ENCODE measurements at regions not wholly inside any gene's neighbourhood (a gene's known extent, or its start where the extent isn't known, plus 50 kb on each side); places are given as distances from the start of the nearest gene placed in this dataset.
A peak's percentile ranks its signal among the peaks of the same experiment; 100 is the strongest.
"Not testable (repeated sequence)": the region's sequence is repeated elsewhere in the genome, so short reads cannot be mapped to it uniquely, and the experiment has no call there.

GRCh38 chr1:166490437-166490991, 323.7 kb upstream of the FAM78B start:
- DNase-seq (ENCODE audit: low read depth): no peak

- DNase-seq (ENCODE audit: low read depth): not testable (repeated sequence)
These were observed 327.0 kb upstream of the FAM78B start for GRCh38 chr1:166493765-166494164.

- no peak for DNase-seq (ENCODE audit: low read depth)
These were observed 331.9 kb upstream of the POGK start for GRCh38 chr1:166507347-166507746.

- DNase-seq (ENCODE audit: low read depth): peak; percentile 21
These were observed 327.5 kb upstream of the POGK start for GRCh38 chr1:166511761-166512160.

GRCh38 chr1:166514067-166514466, 325.2 kb upstream of the POGK start:
- DNase-seq (ENCODE audit: low read depth): no peak

- DNase-seq (ENCODE audit: low read depth): no peak
These were observed 311.5 kb upstream of the POGK start for GRCh38 chr1:166527752-166528151.

GRCh38 chr1:166538646-166539045, 300.6 kb upstream of the POGK start:
- DNase-seq (ENCODE audit: low read depth): no peak

- DNase-seq (ENCODE audit: low read depth): no peak
These were observed 295.2 kb upstream of the POGK start for GRCh38 chr1:166544036-166544435.

- no peak for DNase-seq (ENCODE audit: low read depth)
These were observed 294.7 kb upstream of the POGK start for GRCh38 chr1:166544561-166544960.

GRCh38 chr1:166552706-166553105, 286.6 kb upstream of the POGK start:
- no peak for DNase-seq (ENCODE audit: low read depth)

- no peak for DNase-seq (ENCODE audit: low read depth)
These were observed 268.3 kb upstream of the POGK start for GRCh38 chr1:166570954-166571353.

- no peak for DNase-seq (ENCODE audit: low read depth)
These were observed 266.1 kb upstream of the POGK start for GRCh38 chr1:166573199-166573598.

GRCh38 chr1:166579557-166580501, 259.4 kb upstream of the POGK start:
- no peak for DNase-seq (ENCODE audit: low read depth)

- no peak for DNase-seq (ENCODE audit: low read depth)
These were observed 250.5 kb upstream of the POGK start for GRCh38 chr1:166588741-166589140.

GRCh38 chr1:166590161-166590560, 249.1 kb upstream of the POGK start:
- DNase-seq (ENCODE audit: low read depth): no peak

GRCh38 chr1:166594646-166595045, 244.6 kb upstream of the POGK start:
- DNase-seq (ENCODE audit: low read depth): no peak

- DNase-seq (ENCODE audit: low read depth): no peak
These were observed 241.8 kb upstream of the POGK start for GRCh38 chr1:166597516-166597915.

GRCh38 chr1:166600574-166600973, 238.7 kb upstream of the POGK start:
- DNase-seq (ENCODE audit: low read depth): no peak

GRCh38 chr1:166601650-166602278, 237.5 kb upstream of the POGK start:
- no peak for DNase-seq (ENCODE audit: low read depth)

- not testable (repeated sequence) for DNase-seq (ENCODE audit: low read depth)
These were observed 236.5 kb upstream of the POGK start for GRCh38 chr1:166602801-166603200.

- DNase-seq (ENCODE audit: low read depth): no peak
These were observed 236.0 kb upstream of the POGK start for GRCh38 chr1:166603296-166603695.

- DNase-seq (ENCODE audit: low read depth): no peak
These were observed 234.1 kb upstream of the POGK start for GRCh38 chr1:166605137-166605536.

- no peak for DNase-seq (ENCODE audit: low read depth)
These were observed 226.4 kb upstream of the POGK start for GRCh38 chr1:166612886-166613285.

All from ELR (cell line).